Stimulated activated CD4-positive, alpha-beta T cell treated with anti-CD3 and anti-CD28 coated beads, TNF-alpha, amount 100 ng/mL, for 24 hours (primary cell): ENCODE measurements at regions not wholly inside any gene's neighbourhood (a gene's known extent, or its start where the extent isn't known, plus 50 kb on each side); places are given as distances from the start of the nearest gene placed in this dataset.
"Not testable (repeated sequence)": the region's sequence is repeated elsewhere in the genome, so short reads cannot be mapped to it uniquely, and the experiment has no call there.

Experiments
- DNase-seq, 3 experiments: peaks; one replicate each; pipeline ENCODE4 v3.0.0-alpha.2; 2020; ENCODE audit warnings: low read depth in 3 of 3

DNA sequence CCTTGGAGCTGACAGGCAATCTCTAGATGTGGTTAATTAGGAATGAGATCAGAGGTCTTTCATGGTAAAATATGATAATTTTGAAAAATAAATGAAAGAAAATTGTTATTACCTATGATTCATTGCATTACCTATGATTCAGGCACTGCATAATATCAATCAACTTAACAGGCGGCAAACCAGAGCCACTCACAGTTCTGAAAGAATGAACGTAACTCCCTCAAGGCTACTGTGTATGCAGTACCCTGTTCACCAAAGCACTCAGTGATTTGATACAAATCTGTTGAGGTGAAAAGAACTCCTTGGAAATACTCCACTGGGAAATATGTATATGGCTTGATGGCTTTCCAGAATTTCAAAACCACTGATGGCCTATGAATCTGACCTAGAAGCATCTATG is 398.9 kb downstream of the ACTL7B start:
- no peak for DNase-seq

GRCh38 chr9:108445431-108446071 is 410.2 kb downstream of the ACTL7B start:
- DNase-seq = no peak

GRCh38 chr9:108444400-108445358 is 411.1 kb downstream of the ACTL7B start:
- DNase-seq = no peak

DNA sequence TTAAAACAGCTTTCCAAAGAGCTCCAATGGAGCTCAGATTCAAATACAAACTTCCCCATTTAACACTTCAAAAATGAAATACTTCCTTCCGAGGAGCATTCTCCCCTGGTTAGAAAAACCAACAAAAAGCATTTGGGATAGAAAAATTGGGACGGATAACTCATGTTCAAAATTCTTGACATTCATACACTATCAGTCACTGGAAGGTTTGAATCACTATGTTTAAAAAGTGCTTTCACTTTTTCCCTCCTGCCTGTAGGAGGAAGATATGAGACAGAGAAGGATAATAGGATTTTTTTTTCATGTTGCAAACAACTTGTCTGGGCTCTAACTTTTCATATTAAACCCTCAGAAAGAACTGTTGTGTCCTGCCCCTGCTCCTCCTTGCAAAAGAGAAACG is 412.0 kb downstream of the ACTL7B start:
- DNase-seq = no peak

GRCh38 chr9:108443019-108443633 is 412.7 kb downstream of the ACTL7B start:
- DNase-seq = no peak

DNA sequence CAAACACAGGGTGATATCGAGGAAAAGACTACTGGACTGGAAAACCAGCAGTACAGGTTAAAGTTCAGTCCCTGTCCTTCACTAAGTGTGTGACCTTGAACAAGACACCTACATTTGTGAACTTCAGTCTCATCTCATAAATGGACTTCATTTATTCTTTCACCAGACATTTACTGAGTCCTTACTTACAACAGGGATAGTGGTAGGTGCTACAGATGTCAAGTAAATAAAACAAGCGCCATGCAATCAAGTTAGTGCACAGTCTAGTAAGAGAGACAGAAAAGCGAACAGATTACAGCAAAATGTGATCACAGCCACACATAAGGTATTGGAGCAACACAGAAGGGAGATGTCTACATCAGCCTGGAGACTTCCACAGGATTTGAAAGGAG is 413.2 kb downstream of the ACTL7B start:
- no peak for DNase-seq

DNA sequence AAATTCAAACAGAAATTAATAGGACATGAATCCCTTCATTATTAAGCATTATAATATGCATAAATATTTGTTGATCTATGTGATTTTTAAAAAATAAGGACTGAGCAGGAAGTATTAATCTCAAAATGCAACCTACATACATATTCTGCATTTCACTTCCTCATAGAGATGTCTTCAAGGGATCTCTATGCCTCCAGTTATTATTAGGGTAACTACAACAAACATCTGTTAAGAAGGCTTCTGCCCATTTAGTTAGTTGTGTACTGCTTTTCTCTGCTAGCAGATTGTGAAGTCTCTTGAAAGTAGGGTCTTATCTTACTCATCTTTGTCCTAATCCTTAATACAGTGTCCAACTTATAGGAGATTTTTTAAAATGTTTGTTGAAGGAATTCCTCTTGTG is 414.1 kb downstream of the ACTL7B start:
- DNase-seq = no peak

DNA sequence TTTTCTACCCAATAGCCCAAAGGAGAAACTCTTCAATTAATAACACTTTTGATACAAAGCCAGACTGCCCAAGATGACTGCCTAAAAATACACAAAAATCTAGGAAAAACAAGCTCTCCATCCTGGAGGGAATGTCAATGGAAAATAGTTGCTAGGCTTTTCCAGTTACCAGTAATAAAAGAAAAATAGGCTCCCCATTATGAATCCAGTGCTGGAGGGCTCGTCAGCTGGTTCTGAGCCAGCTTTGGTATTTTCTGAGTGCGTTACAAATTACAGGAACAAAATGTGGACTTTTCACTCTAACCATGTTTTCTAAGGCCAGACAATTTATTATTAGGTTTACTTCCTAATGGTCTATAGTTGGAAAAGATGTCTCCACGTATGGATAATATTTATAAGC is 414.5 kb downstream of the ACTL7B start:
- no peak for DNase-seq

DNA sequence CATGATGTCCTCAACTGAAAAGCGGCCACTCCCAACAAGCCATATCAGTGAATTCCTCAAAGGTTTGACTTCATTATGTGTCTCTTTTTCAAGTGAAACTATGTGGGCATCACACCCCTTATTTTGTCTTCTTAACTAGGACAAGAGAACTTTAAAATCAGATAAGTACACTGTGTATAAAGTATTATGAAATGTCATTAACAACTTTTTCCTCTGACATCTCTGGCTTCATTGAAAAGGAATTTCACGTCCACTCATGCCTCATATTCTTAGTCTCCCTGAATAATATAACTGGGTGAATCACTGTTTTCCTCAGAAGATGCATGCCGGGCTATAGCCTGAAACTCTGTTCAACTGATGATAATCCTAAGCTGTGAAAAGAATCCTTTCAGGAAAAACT is 415.8 kb downstream of the ACTL7B start:
- no peak for DNase-seq

DNA sequence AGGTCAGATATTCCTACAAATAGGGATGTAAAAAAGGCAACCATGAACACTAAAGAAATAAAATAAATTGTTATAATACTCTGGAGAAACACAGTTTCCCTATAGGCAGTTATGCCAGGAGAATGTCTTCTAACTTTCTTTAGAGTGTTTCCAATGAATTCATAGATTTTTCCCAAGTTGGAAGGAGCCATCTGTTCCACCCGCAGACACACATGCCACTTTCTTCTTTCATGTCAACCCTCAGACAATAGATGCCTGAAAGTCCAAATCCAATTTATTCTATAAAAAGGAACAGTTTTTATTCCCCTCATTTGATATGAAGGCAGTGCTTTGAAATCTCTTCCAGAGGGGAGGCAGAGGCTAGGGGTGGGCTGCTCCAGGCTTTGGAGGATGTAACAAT is 418.1 kb downstream of the ACTL7B start:
- no peak for DNase-seq

GRCh38 chr9:108436448-108436847 is 419.3 kb downstream of the ACTL7B start:
- DNase-seq = no peak

DNA sequence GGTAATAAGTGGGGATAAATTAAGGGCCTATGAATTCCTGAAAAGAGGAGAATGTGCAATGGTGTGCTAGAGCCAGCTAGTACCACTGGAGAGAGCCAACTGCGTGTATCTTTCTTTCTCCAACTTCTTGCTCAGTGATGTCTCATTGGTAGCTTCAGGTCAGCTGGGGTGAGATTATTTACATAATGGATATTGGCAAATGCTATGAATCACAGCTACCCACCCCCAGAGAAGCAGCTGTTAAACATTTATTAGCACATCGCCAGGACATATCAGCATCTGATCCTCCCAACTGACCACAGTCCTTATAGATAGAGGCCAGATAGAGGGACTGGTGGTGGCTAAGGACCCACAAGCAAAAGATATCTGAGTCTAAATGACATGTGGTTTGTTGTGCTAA is 421.3 kb downstream of the ACTL7B start:
- no peak for DNase-seq

DNA sequence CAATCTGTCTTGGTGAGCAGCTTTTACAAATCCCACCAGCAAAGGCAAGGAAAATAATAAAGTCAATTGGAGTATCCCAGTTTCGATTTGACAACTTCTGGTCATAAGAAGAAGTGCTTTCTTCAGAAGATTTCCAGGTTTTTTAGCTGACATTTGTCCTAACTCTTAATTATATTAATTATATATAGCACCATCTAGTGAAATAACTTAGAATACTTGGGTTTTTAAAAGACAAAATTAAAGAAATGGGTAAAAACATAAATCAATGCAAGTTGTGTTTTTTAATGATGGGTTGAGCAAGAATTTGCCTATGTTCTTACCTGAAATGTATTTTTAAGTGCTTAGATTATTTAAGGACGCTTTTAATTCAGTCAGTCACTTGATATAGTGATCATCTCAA is 421.8 kb downstream of the ACTL7B start:
- no peak for DNase-seq

DNA sequence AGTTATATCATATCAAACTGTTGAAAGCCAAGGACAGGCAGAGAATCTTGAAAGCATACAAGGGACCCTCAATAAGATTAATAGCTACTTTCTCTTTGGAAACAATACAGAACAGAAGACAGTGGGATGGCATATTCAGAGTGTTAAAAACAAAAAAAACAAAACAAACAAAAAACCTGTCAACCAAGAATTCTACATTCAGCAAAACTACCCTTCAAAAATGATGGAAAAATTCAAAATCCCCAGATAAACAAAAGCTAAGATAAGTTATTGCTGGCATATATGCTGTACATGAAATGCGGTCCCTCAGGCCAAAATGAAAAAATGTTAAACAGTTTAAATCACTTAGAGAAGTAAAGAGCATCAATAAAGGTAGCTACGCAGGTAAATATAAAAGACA is 425.1 kb downstream of the ACTL7B start:
- DNase-seq = no peak

DNA sequence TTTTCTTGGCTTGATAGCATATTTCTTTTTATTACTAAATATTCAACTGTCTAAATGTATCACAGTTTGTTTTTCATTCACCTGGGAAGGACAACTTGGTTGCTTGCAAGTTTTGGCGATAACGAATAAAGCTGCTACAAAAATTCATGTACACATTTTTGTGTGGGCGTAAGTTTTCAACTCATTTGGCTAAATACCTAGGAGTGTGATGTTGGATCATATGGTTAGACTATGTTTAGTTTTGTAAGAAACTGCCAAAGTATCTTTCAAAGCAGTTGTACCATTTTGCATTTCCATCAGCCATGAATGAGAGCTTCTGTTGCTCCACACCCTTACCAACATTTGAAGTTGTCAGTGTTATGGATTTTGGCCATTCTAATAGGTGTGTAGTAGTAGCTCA is 428.0 kb downstream of the ACTL7B start:
- DNase-seq = no peak

DNA sequence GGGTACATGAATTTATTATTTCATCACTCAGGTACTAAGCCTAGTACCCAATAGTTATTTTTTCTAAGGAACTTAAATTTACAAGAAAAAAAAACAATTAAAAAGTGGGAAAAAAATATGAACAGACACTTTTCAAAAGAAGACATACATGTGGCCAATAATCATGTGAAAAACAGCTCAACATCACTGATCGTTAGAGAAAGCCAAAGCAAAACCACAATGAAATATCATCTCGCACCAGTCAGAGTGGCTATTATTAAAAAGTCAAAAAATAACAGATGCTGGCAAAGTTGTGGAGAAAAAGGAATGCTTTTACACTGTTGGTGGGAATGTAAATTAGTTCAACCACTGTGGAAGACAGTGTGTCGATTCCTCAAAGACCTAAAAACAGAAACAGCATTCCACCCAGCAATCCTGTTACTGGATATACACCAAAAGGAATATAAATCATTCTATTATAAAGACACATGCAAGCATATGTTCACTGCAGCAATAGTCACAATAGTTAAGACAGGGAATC is 429.3 kb downstream of the ACTL7B start:
- DNase-seq = not testable (repeated sequence)

DNA sequence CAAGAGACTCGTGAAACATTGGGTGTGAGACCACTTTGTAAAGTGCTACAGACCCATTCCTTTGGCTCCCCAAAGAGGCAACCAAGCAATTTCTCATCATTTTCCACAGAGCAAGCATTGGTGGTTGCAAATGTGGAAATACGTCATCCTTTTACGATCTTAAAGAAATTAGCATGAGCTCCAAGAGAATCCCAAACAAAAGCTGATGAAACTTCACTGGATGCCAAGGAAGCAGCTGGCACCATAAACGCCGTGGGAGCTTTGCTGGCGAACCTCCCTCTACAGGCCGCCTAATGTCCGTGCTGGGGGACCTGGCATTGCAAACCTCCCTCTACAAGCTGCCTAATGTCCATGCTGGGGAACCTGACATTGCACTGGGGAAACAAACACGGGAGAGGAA is 432.4 kb downstream of the ACTL7B start:
- no peak for DNase-seq

- DNase-seq = no peak
Measured at GRCh38 chr9:108419379-108419778, 436.4 kb downstream of the ACTL7B start.

DNA sequence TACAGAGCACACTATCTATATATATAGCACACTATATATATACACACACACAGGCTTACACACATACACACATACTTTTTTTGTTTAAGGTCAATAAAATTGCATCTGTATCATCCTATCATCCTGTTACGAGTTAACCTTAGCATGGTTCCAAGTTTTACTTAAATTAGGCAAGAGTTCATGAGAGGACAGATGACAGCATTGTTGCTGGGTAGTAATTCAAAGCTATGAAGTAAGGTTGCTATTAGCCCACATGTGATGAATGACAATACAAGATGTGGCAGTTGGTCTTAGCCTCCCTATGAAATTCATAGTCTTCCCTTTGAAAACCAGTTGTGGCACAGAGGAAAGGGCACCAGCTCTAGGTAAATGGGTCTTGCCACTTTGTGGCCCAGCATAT is 438.1 kb downstream of the ACTL7B start:
- no peak for DNase-seq

DNA sequence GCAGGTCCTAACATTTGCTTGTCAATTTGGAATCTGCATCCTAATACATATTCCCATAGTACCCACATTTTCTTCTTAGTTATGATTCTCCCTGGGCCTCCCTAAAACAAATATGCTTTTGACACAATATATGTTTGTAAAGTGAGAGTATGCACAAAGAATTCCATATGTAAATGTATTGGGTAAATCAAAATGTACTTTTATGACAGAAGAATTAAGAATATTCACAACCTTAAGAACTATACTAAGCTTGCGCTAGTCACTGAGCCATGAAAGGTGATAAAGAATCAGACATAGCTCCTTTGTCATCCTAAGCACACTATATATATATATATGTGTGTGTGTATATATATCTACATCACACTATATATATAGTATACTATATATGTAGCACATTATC is 438.5 kb downstream of the ACTL7B start:
- DNase-seq = no peak

DNA sequence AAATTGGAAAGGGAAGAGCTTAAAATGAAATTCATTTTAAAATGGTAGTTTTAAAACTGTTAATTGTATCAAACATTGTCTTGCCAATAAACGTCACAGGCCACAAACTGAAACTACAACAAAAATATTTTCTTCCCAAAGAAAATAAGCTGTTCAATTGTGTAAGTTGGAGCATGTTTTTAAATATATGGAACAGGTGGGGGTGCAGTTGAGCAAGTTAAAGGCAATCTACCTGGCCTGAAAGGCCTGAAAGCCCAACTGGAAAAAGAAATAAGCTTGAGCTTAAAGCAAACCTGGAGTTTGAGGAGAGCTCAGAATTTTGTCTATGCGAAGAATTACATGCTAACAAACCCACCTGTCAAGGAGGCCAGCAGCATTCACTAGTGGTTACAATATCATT is 439.5 kb downstream of the ACTL7B start:
- no peak for DNase-seq

GRCh38 chr9:108413809-108414208 is 442.0 kb downstream of the ACTL7B start:
- DNase-seq = no peak

- DNase-seq = no peak
Measured at GRCh38 chr9:108412755-108413154, 443.0 kb downstream of the ACTL7B start.
